GM12865 (cell line): ENCODE measurements at regions not wholly inside any gene's neighbourhood (a gene's known extent, or its start where the extent isn't known, plus 50 kb on each side); places are given as distances from the start of the nearest gene placed in this dataset.
"Not testable (repeated sequence)": the region's sequence is repeated elsewhere in the genome, so short reads cannot be mapped to it uniquely, and the experiment has no call there.

Experiments
- DNase-seq: peaks from one replicate; pipeline ENCODE4 v3.0.0; 2010; ENCODE audit warnings: low read depth
- H3K4me3 ChIP-seq: 2 replicates; pipeline ENCODE4 v1.5.1; 2011; ENCODE audit warnings: mild to moderate bottlenecking, low read depth, low read length, control low read depth
- CTCF ChIP-seq: IDR thresholded peaks from 2 replicates; pipeline ENCODE4 v1.5.1; 2011; ENCODE audit warnings: low read length, control low read depth, low read depth, inconsistent platforms; ENCODE audit not compliant: insufficient read depth; ENCODE audit errors: missing control alignments

- H3K4me3 ChIP-seq, result no peak overlapping the region
- DNase-seq, result no peak
- no peak for TF ChIP-seq CTCF
Observed at GRCh38 chr2:149765636-149766035, 178.1 kb upstream of the MMADHC start.

DNA sequence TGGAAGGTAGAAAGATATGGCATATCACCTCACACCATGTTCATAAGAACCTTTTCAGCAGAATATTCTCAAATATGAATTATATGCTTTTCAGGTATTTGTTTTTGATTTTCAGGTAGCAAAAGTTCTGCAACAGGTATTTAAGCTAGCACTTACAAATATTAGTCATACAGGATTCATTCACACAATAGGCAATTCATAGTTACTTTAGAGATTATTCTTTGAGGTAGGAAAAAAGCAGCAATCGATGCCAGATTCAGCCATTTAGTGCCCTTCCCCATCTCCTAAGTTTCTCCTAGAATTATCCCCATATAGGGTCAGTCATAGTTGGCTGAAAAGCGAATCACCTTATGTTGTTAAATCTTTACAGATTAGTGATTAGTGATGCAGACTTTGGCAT lies 177.4 kb upstream of the MMADHC start:
- no peak overlapping the region for H3K4me3 ChIP-seq
- TF ChIP-seq CTCF, result no peak
- DNase-seq, result no peak

GRCh38 chr2:149763358-149763757 lies 175.8 kb upstream of the MMADHC start:
- TF ChIP-seq CTCF, result no peak
- no peak for DNase-seq
- H3K4me3 ChIP-seq, result no peak overlapping the region

- no peak overlapping the region for H3K4me3 ChIP-seq
- no peak for DNase-seq
- TF ChIP-seq CTCF, result no peak
Observed at GRCh38 chr2:149761611-149762010, 174.0 kb upstream of the MMADHC start.

DNA sequence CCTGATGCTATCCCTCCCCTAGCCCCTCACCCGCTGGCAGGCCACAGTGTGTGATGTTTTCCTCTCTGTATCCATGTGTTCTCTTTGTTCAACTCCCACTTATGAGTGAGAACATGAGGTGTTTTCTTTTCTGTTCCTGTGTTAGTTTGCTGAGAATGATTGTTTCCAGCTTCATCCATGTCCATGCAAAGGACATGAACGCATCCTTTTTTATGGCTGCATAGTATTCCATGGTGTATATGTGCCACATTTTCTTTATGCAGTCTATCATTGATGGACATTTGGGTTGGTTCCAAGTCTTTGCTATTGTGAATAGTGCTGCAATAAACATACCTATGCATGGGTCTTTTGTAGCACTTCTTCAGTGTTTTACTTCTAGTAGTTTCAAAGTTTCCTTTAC lies 171.8 kb upstream of the MMADHC start:
- DNase-seq, H3K4me3 ChIP-seq: not testable (repeated sequence)

DNA sequence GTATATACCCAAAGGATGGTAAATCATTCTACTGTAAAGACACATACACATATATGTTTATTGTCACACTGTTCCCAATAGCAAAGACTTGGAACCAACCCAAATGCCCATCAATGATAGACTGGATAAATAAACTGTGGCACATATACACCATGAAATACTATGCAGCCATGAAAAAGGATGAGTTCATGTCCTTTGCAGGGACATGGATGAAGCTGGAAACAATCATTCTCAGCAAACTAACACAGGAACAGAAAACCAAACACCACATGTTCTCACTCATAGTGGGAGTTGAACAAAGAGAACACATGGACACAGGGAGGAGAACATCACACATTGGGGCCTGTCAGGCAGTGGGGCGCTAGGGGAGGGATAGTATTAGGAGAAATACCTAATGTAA lies 167.1 kb upstream of the MMADHC start:
- not testable (repeated sequence) for DNase-seq, H3K4me3 ChIP-seq

DNA sequence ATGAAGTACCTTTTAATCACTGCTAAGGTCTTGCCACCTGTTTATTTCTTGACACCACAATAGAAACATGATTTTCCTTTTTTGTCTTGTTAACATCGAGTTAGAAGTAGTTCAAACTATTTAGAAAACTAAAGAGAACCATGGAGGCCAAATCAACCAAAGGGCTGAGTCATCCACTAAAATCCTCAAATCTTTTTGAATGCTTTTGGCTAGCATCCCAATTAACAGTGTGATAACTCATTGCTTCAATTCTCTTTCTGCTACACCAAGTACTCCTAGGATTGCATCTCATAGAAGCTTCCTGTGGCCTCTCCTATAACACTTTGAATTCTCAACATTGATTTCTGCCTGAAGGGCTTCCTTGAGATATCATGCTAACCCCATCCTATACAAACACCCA lies 159.9 kb upstream of the MMADHC start:
- no peak for TF ChIP-seq CTCF
- no peak for DNase-seq
- no peak overlapping the region for H3K4me3 ChIP-seq

- DNase-seq, result no peak
- H3K4me3 ChIP-seq, result no peak overlapping the region
- no peak for TF ChIP-seq CTCF
Observed at GRCh38 chr2:149745396-149746230, 158.0 kb upstream of the MMADHC start.
